Pulmonary artery endothelial cell (primary cell): ENCODE measurements at regions not wholly inside any gene's neighbourhood (a gene's known extent, or its start where the extent isn't known, plus 50 kb on each side); places are given as distances from the start of the nearest gene placed in this dataset.

Source experiments
- DNase-seq: peaks from one replicate; pipeline ENCODE4 v3.0.0-alpha.2; 2011; ENCODE audit warnings: low read depth, low spot score

GRCh38 chr1:83102630-83103071, 896.3 kb downstream of the TTLL7 start:
- DNase-seq = no peak

- no peak for DNase-seq
Observed at GRCh38 chr1:83101406-83101805, 897.5 kb downstream of the TTLL7 start.

- no peak for DNase-seq
Observed at GRCh38 chr1:83100133-83100532, 898.8 kb downstream of the TTLL7 start.

GRCh38 chr1:83098791-83099190, 900.1 kb downstream of the TTLL7 start:
- DNase-seq = no peak

GRCh38 chr1:83098131-83098530, 900.8 kb downstream of the TTLL7 start:
- no peak for DNase-seq

- DNase-seq = no peak
Observed at GRCh38 chr1:83097715-83098114, 901.2 kb downstream of the TTLL7 start.

GRCh38 chr1:83095570-83095969, 903.4 kb downstream of the TTLL7 start:
- DNase-seq = no peak

- no peak for DNase-seq
Observed at GRCh38 chr1:83090195-83090594, 908.7 kb downstream of the TTLL7 start.

GRCh38 chr1:83087851-83088250, 911.1 kb downstream of the TTLL7 start:
- no peak for DNase-seq

- no peak for DNase-seq
Observed at GRCh38 chr1:83086986-83087512, 911.9 kb downstream of the TTLL7 start.

GRCh38 chr1:83086346-83086745, 912.6 kb downstream of the TTLL7 start:
- DNase-seq = no peak

GRCh38 chr1:83083589-83084224, 915.2 kb downstream of the TTLL7 start:
- DNase-seq = no peak

- no peak for DNase-seq
Observed at GRCh38 chr1:83077411-83077810, 921.5 kb downstream of the TTLL7 start.

- no peak for DNase-seq
Observed at GRCh38 chr1:83075107-83075506, 923.8 kb downstream of the TTLL7 start.

- no peak for DNase-seq
Observed at GRCh38 chr1:83067954-83068353, 931.0 kb downstream of the TTLL7 start.

- no peak for DNase-seq
Observed at GRCh38 chr1:83065952-83066727, 932.8 kb downstream of the TTLL7 start.

GRCh38 chr1:83064589-83065242, 934.2 kb downstream of the TTLL7 start:
- DNase-seq = no peak

- no peak for DNase-seq
Observed at GRCh38 chr1:83060651-83061390, 938.1 kb downstream of the TTLL7 start.

- no peak for DNase-seq
Observed at GRCh38 chr1:83060221-83060620, 938.7 kb downstream of the TTLL7 start.

GRCh38 chr1:83058327-83058726, 940.6 kb downstream of the TTLL7 start:
- no peak for DNase-seq

- DNase-seq = no peak
Observed at GRCh38 chr1:83055391-83056170, 943.4 kb downstream of the TTLL7 start.
